Transverse colon (tissue), 4 donors: ENCODE measurements at regions not wholly inside any gene's neighbourhood (a gene's known extent, or its start where the extent isn't known, plus 50 kb on each side); places are given as distances from the start of the nearest gene placed in this dataset.

Source experiments
- DNase-seq: peaks from one replicate; pipeline ENCODE4 v3.0.0-alpha.2; 2019
- H3K27ac ChIP-seq, 4 donors: fragments of 200-600 bp; sonication (generic); 2 replicates each; pipeline ENCODE4 v1.5.1; 2016 to 2018; ENCODE audit warnings: inconsistent platforms in 4 of 4
- H3K27me3 ChIP-seq: fragments of 200-600 bp; sonication (generic); 2 replicates; pipeline ENCODE4 v1.5.1; 2017; ENCODE audit warnings: inconsistent platforms
- H3K36me3 ChIP-seq, 4 donors: fragments of 200-600 bp; sonication (generic); 2 replicates each; pipeline ENCODE4 v1.5.1; 2017 to 2019; ENCODE audit warnings: inconsistent platforms in 4 of 4
- H3K4me1 ChIP-seq, 4 donors: fragments of 200-600 bp; sonication (generic); 2 replicates each; pipeline ENCODE4 v1.5.1; 2017 to 2020; ENCODE audit warnings: inconsistent platforms in 4 of 4
- H3K4me3 ChIP-seq, 4 donors: fragments of 200-600 bp; sonication (generic); 1 replicate in 1 of 4; 2 replicates in 3 of 4; pipeline versions ENCODE4 v1.5.1 to v1.6.1; 2017 to 2019; ENCODE audit warnings: inconsistent platforms in 4 of 4
- H3K9me3 ChIP-seq, 2 donors: fragments of 200-600 bp; sonication (generic); 2 replicates each; pipeline ENCODE4 v1.5.1; 2017 to 2019; ENCODE audit warnings: inconsistent platforms in 2 of 2
- CTCF ChIP-seq, 5 experiments: fragments of 200-600 bp in 3 of 5; fragments of 450-650 bp in 2 of 5; sonication (generic) in 3 of 5; IDR thresholded peaks; 1 replicate in 2 of 5; 2 replicates in 3 of 5; pipeline ENCODE4 v1.5.1; 2016 to 2017; ENCODE audit warnings: antibody characterized with exemption in 5 of 5, inconsistent platforms in 3 of 5, mild to moderate bottlenecking in 2 of 5, moderate library complexity in 1 of 5
- EP300 ChIP-seq: sonication (generic); formaldehyde crosslinking; IDR thresholded peaks from one replicate; pipeline ENCODE4 v1.6.1; 2017; ENCODE audit warnings: antibody characterized with exemption, low read depth
- POLR2A ChIP-seq: fragments of 450-650 bp; IDR thresholded peaks from one replicate; pipeline ENCODE4 v1.6.1; 2016; ENCODE audit warnings: antibody characterized with exemption, mild to moderate bottlenecking, moderate library complexity
- POLR2AphosphoS5 ChIP-seq, 3 donors: sonication (generic); formaldehyde crosslinking; IDR thresholded peaks; one replicate each; pipeline ENCODE4 v1.6.1; 2016; ENCODE audit warnings: antibody characterized with exemption in 3 of 3
- WGBS, 2 donors: methylation state at CpG; one replicate each; pipeline ENCODE4 v1.1.5; 2018; ENCODE audit warnings: low coverage in 1 of 2; 5-methylcytosine and 5-hydroxymethylcytosine counted together
- in situ Hi-C, 4 donors: fragments of 200-750 bp; cut with MboI; loops; one replicate each; pipeline versions ENCODE4 v1.15.0 to v1.15.1; 2017; ENCODE audit warnings: low sequenced_read_pairs in 3 of 4, low pct_ligation_motif_present in 1 of 4, low pct_unique_long_range_greater_than_20kb in 1 of 4
- intact Hi-C: fragments of 100-400 bp; cut with DNase I; formaldehyde crosslinking; loops from one replicate; pipeline ENCODE4 v1.15.1; 2023; ENCODE audit warnings: low total_unique reads

GRCh38 chr10:36507715-36508114 is 617.7 kb upstream of the ANKRD30A start:
- Histone ChIP-seq H3K27me3 (no peaks in the 10 kb centered on the region), H3K4me3 (no peak overlapping the region), H3K36me3 (no peaks in the 10 kb centered on the region), H3K9me3 (no peaks in the 10 kb centered on the region), H3K4me1 (no peaks in the 10 kb centered on the region), H3K27ac (no peak overlapping the region)
- TF ChIP-seq POLR2AphosphoS5 (IDR thresholded peaks at IDR 0.05) (no peak), POLR2A (no peak), EP300 (no peak), CTCF (IDR thresholded peaks at IDR 0.05) (no peak)
- DNase-seq: no peak
- in situ Hi-C loops (no loop called here), intact Hi-C loops (no loop called here)
- WGBS, 2 donors: 66 to 74% methylated on average over 3 of the region's 3 CpGs

- H3K27ac ChIP-seq: no peak overlapping the region
- intact Hi-C loops (no loop called here), in situ Hi-C loops (no loop called here)
- no peaks in the 10 kb centered on the region for H3K9me3 ChIP-seq
- TF ChIP-seq CTCF (IDR thresholded peaks at IDR 0.05): no peak
- H3K27me3 ChIP-seq: no peaks in the 10 kb centered on the region
- H3K4me3 ChIP-seq: no peak overlapping the region
- WGBS, 2 donors: 79 to 82% methylated on average over 5 of the region's 5 CpGs
- DNase-seq: no peak
- H3K4me1 ChIP-seq: no peaks in the 10 kb centered on the region
- no peaks in the 10 kb centered on the region for H3K36me3 ChIP-seq
Measured at GRCh38 chr10:36506697-36507496, 618.5 kb upstream of the ANKRD30A start.

DNA sequence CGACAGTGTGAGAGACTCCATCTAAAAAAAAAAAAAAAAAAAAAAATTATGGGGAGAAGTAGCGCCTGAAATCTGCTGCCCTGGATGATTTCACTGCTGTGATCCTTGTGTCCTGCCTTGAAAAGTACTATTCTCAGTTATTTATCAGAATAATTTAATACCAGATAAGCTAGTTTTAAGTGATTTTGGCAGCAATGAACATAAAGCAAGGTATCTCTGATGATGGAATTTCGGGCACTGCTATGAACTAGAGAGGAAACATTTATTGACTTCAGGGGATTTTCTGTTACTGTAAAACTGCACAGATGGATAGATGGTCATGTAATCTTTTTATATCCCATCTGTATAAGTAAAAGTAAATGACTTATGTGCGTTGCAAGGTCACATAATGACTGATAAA is 619.1 kb upstream of the ANKRD30A start:
- H3K9me3 ChIP-seq: no peaks in the 10 kb centered on the region
- H3K4me1 ChIP-seq: no peaks in the 10 kb centered on the region
- no peak for DNase-seq
- H3K27ac ChIP-seq: no peak overlapping the region
- no peaks in the 10 kb centered on the region for H3K27me3 ChIP-seq
- TF ChIP-seq EP300 (no peak), POLR2AphosphoS5 (IDR thresholded peaks at IDR 0.05) (no peak), POLR2A (no peak), CTCF (IDR thresholded peaks at IDR 0.05) (no peak)
- 44 to 48% methylated on average over 4 of the region's 4 CpGs for WGBS, 2 donors
- no peak overlapping the region for H3K4me3 ChIP-seq
- intact Hi-C loops: no loop called here
- no peaks in the 10 kb centered on the region for H3K36me3 ChIP-seq
- in situ Hi-C loops: no loop called here

DNA sequence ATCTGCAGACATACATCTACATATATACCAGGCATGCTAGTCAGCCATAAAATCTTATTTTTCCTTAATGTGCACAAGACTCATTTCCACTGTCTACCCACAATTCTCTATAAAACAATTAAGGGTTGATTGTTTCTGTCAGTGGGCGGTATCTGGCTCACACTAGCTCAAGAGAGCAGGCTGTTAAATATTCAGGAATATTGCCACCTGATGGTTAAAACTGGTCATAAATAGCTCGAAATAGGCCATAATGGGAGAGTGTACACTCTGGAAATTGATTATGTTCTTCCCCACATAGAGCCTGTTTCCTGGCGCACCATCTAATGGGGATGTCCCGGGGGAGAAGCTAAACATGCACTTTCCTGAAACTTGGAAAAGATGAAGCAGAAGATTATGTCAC is 620.6 kb upstream of the ANKRD30A start:
- H3K9me3 ChIP-seq: no peaks in the 10 kb centered on the region
- in situ Hi-C loops: no loop called here

More for the DNA sequence above, 620.6 kb upstream of the ANKRD30A start:
- Histone ChIP-seq H3K27me3 (no peaks in the 10 kb centered on the region), H3K36me3 (no peaks in the 10 kb centered on the region), H3K4me1 (no peaks in the 10 kb centered on the region), H3K4me3 (no peak overlapping the region), H3K27ac (no peak overlapping the region)
- 71% methylated on average over 2 to 4 of the region's 4 CpGs for WGBS, 2 donors
- DNase-seq: no peak
- intact Hi-C loops: no loop called here
- TF ChIP-seq POLR2A (no peak), EP300 (no peak), CTCF (IDR thresholded peaks at IDR 0.05) (no peak), POLR2AphosphoS5 (IDR thresholded peaks at IDR 0.05) (no peak)
